Stimulated activated CD4-positive, alpha-beta T cell treated with anti-CD3 and anti-CD28 coated beads, Interleukin-12 subunit alpha, Interleukin-12 subunit beta, amount 100 ng/mL, for 48 hours (primary cell): ENCODE measurements at regions not wholly inside any gene's neighbourhood (a gene's known extent, or its start where the extent isn't known, plus 50 kb on each side); places are given as distances from the start of the nearest gene placed in this dataset.

Experiments used
- DNase-seq, 3 donors: peaks; one replicate each; pipeline ENCODE4 v3.0.0-alpha.2; 2020; ENCODE audit warnings: low read depth in 2 of 3, low spot score in 1 of 3

DNA sequence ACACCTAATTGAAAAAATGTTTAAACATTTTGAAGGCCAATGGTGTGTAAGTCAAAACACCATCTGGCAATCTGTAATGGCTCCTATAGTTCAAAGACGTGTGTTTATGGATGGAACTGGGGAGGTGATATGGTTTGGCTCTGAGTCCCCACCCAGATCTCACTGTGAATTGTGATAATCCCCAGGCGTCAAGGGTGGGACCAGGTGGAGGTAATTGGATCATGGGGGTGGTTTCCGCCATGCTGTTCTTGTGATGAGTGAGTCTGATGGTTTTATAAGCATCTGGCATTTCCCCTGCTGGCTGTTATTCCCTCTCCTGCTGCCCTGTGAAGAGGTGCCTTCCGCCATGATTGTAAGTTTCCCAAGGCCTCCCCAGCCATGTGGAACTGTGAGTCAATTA, 52.2 kb downstream of the ADRA2C start:
- DNase-seq, result no peak

DNA sequence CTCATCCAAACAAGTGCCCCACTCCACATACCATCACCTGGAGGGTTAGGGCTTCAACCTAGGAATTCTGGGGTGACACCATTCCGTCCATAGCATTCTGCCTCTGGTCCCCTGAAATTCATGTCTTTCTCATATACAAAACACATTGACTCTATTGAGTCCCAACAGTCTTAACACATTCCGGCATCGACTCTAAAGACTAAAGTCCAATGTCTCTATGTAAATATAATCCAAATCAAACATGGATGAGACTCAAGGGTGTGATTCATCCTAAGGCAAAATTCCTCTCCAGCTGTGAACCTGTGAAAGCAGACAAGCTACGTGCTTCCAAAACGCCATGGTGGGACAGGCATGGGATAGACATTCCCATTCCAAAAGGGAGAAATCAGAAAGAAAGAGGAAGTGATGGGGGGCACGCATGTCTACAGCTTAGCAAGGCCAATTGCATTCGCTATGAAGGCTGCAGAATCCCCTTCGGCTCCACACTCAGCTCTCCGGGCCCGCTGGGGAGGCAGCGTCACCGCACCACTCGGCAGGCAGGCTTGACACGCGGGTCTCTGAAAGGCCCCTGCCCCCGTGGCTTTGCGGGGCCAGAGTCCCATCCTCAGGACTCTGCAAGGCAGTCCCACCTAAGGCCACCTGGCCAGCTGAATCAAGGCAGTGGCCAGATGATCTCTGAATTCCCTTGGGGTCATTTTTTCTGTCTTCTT, 53.2 kb downstream of the ADRA2C start:
- no peak for DNase-seq

DNA sequence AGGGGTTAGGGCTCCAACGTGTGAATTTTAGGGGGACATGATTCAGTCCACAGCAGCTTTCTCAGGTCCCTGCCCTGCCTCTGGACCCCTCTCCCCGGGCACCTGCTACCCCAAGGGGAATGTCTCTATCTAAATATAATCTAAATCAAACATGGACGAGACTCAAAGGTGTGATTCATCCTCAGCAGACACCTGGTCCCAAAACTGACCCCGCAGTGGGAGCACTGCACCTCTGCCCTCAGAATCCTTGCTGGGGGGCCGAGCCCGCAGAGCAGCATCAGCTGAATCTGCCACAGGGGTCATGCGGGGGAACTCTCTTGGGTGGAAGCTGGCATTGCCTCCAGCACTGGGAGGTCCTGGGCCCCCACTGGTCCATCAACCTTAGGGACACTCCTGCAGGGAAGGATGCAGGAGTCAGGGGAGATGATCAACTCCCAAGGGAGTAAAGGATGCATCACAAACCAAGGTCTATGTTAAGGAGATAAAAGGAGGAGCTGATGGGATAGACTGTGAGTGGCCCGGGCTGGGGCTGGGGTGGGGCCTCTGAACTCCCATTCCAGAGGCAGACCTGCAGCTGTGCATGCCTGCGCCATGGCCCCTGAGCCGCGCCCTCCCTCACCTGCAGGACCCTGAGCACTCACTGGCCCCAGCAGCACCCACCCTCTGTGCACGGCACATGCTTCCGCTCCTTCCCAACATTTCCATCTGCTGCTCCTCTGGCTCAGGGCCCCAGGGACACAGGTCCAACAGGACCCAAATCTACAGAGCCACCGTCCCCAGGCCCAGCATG, 54.0 kb downstream of the ADRA2C start:
- no peak for DNase-seq

DNA sequence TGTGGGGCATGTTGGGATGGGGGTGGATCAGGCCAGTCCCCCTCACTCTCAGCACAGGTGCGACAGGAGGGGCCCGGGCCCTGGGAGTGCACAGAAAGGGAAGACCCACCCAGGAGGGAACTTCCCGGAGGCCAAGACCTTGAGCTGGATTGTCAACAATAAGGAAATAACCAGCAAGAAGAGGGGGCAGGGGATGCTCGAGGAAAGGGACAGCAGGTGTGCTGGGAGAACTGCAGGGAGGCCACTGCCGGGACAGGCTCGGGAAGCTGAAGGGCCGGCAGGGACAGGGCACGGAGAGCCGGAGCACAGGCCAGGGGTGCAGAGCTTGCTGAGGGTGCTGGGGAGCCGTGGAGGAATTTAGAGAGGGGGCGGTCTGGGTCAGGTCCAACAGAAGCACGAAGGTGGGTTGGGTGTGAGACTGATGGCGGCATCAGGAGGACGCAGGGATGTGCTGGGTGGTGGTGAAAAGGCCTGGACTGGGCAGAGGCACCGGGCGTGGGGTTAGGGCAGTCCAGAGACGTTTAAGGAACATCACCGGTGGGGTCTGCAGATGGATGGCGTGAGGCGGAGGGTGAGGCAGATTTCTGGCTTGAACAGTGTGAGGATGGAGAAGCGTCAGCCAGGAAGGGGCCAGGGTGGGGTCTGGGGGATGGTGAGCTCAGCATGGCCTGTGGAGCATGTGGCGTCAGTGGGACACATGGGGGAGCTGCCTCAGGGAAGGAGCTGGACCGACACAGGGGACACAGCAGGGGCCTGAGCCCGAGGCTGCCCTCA, 54.8 kb downstream of the ADRA2C start:
- no peak for DNase-seq

DNA sequence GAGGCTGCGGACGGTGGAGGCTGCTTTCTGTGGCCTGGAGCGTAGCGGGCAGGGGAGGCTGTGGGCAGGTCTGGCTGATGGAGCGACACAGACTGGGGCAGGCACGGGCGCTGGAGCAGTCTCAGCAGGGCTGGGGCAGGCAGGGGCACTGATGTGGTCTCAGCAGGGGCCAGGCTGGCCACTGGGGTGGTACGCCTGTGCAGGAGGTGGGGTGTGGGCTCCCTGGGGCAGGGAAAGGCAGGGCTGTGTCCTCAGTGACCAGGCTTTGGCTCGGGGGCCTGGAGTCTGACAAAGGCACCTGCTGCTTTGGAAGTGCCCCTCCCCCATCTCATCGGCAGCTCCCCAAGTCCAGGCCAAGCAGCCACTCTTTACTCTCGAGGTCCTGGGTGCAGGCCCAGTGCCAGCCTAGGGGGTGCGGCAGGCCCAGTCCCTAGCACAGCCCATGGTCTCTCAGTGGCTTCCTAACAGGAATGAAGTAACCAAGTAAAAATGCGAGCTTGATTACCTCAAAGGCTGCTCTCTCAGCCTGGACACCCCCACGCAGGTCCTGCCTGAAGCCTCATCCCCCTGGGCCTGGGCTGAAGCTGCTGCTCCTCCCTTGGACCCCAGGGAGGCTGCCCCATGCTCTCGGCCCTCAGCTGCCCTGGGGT, 55.5 kb downstream of the ADRA2C start:
- DNase-seq, result no peak

DNA sequence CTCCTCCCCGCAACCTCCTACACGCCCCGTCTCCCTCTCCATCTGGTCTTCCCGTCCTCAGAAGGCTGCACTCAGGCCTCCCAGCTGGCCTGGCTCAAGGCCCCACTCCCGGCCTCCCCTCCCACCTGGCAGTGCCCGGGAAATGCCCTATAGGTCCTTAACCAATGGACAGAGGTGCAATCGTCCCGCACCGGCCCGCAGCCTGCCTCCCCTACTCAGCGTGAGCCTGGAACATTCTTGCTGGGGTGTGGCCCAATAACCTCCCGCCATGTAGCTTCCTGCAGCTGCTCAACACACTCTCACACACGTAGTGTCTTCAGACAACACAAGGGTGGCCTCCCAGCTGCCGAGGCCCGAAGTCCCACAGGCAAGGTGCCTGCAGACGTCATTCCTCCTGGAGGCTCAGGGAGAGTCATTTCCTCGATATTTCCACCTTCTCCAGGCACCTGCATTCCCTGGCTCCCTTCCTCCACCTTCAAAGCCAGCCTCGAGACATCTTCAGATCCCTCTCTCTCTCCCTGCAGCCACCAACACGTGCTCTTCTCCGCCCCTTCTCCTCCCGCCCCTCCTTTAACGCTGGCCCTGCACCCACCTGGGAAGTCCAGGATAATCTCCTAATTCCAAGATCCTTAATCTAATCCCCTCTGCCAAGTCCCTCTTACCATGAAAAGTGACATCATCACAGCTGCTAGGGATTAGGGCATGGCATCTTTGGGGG, 56.2 kb downstream of the ADRA2C start:
- DNase-seq, result no peak

DNA sequence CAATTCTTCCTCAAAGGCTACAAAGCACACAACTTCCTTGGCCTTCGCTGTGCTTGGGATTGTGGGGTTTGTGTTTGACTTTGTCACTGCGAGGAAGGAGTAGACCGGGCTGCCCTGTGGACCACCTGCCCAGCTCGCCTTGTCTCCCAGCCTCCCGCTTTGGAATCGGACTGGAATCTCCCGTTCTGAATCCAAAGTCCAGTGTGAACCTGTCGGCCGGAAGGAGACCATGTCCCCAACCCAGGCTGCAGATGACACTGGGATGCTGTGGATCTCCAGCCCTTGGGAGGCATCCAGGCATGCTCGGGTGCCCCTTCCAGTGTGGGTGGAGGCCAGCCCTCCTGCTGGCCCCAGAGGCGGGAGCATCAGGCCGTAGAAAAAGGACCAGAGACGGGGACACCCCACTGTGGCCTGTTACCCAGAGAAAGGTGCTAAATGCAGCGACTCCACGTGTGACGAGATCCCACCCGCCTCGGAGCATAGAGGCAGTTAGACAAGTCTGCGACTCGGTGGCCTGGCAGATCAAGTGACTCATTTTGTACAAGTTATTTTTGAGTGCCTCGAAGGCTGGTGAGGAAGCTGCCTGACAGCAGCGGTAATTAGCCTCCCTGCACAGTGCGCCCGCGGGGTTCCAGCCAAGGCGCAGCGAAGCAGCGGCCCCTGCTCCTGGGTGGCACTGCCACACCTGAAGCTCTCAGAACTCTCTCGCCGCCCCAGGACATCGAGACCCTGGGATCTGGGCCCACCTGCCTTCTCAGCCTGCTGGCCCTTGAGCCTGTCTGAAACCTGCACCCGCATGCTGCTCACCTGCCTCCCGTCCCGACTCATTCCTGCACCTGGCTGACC, 57.5 kb downstream of the ADRA2C start:
- no peak for DNase-seq

DNA sequence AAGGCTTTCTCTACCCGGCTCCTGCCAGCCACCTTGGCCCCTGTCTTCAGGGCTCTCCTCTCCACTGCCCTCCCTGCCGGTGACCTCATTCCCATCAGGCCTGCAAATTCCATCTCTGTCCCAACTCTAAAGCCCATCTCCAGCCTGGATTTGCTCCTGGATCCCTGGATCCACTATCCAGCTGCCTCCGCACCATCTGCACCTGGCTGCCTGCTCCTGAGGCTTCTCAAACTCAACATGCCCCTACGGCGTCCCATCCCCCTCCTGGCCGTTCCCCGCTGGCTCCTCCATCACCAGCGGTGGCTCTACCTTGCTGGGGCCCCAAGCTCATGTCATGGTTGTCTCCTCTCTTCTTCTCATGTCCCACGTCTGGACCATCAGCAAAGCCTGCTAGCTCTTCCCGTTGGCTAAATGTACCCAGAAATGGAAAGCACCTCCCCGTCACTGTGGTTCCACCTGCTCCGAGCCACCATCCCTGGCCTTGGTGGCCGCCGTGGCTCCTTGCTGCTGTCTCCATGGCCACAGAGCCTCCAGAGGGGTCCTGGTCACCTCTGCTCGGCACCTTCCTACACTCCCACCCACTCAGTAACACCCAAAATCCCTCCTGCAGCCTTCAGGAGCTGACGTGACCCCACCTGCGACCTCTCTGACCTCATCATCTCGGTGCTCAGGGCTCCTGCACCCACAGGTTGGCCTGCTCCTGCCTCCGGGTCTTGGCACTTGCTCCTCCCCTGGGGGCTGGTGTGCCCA, 58.5 kb downstream of the ADRA2C start:
- DNase-seq, result no peak

DNA sequence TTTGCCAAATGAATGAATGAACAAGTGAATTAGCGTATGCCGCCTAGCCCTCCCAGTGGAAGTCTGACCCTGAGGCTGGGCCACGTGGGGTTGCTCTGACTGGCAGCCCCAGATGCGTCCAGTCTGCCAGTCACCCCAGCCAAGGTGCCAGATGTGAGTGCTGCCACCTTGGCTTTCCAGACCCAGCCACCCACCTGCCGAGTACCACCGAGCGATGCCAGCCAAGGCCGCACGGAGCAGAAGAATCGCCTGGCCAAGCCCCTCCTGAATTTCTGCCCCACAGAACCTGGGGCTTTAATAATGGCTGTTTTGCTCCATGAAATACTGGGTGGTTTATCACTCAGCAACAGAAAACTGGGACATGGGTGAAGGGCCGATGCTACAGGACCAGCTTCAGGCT, 59.3 kb downstream of the ADRA2C start:
- no peak for DNase-seq

DNA sequence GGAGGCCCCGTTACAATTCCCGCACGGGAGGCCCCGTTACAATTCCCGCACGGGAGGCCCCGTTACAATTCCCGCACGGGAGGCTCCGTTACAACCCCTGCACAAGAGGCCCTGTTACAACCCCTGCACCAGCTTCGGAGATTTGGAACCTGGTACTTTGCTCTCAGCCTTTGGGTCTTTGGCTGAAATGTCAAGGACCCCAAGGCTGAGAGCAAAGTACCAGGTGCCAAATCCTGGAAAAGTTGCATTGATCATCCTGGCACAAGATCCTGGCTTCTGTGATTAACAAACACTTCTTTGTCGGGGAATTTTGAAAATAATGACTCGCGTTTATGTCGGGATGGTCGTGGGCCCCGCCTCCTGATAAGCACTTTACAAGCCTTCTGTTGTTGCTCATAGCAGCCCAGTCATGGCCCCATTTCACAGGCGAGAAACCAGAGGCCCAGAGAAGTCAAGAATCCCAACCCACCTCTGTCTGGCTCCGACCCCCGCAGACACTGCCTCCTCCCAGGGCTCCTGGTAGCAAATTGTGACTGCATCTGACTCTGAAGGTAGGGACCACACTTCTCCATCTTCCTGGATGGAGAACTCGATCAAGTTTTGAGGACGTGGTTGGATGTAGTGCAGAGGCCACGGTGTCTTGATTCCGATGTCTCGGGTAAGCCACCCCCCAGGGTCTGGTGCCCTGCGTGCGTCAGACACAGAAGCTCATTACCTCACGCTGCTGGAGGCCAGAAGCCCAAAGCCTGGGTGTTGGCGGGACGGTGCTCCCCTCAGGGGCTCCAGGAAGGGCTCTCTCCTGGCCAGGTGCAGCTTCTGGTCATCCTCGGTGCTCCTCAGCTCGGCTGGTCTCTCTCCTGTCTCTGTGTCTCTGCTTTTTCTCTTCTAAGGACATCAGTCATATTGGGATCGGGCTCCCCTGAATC, 60.3 kb downstream of the ADRA2C start:
- DNase-seq, result no peak

DNA sequence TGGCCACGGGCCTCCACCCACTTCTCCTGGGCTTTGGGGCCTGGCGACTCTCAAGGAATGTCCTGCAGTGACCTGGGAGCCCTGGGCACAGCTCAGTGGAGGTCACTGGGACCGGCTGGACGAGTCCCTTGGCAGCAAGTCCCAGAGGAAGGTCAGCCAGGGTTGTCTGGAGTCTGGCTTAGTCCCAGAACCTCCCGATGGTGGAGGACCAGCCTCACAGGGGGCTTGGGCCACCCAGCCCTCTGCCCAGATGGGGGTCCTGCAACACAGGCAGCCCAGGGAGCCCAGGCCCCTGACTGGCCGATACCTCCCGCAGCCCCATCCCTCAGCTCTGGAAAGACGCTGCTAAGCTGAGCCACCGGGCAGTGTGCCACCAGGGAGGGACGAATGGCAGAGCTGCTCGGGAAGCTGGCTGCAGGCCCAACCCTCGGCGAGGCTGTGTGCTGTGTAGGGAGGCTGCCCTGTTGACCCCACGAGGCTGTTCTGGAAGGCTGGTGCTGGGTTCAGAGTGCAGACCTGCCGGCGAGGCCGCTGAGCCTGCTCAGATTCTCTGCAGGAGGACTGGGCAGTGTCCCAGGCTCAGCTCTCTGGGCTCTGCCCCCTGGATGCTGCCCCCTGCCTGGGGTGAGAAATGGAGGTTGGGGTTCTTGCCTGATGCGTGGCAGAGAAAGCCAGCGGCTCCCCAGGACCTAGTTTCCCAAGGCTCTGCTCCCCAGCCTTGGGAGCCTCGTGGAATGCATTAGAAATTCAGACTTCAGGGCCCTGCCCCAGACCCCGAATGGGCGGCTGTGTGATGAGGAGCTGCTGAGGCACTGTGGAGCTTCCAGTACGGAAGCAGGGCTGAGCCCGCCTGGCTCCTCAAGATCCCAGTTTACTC, 61.7 kb downstream of the ADRA2C start:
- no peak for DNase-seq

DNA sequence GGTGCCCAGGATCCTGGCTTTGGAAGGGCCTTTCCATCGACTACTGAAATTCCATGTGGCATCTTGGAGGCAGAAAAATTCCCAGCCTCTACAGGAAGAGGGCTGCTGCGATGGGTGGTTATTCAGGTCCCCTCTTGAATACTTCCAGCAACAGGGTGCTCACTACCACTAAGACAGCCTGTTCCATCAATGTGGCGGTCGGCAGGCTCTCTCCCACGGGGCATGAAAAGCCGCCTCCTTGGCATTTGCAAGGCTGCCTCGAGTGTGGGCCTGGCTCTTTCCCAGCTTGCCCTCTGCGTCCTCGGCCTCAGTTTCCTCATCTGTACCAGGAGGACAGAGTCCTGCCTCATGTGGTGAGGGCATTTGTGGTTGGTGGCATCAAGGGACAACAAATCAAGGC, 62.4 kb downstream of the ADRA2C start:
- no peak for DNase-seq

DNA sequence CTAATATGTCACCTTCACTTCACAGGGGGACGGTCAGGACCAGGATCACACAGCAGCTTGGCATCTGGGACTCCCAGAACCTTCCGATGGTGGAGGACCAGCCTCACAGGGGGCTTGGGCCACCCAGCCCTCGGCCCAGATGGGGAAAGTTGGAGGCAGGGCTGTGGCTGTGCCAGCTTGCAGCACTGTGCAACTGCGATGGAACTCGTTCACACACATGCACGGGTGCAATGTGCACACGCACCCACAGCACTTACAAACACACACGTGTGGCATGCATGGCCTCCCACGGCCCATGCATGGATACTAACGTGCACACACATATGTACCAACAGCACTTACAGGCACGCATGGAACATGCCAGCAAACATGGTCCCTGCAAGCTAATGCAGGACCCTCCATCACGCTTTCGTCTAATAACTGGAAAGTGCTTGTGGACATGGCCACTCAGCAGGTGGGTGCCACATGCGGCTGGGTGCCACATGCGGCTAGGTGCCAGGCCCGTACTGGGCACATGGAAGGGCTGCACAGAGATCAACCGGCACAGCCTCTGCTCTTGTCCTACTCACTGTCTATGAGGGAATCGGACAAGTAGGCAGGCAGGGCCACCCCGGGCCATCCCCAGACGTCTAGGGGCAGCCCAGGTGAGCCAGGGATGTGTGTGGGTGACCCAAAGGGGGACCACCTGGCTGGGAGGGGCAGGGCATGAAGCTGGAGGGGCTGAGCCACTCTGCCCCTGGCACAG, 63.2 kb downstream of the ADRA2C start:
- DNase-seq, result no peak

DNA sequence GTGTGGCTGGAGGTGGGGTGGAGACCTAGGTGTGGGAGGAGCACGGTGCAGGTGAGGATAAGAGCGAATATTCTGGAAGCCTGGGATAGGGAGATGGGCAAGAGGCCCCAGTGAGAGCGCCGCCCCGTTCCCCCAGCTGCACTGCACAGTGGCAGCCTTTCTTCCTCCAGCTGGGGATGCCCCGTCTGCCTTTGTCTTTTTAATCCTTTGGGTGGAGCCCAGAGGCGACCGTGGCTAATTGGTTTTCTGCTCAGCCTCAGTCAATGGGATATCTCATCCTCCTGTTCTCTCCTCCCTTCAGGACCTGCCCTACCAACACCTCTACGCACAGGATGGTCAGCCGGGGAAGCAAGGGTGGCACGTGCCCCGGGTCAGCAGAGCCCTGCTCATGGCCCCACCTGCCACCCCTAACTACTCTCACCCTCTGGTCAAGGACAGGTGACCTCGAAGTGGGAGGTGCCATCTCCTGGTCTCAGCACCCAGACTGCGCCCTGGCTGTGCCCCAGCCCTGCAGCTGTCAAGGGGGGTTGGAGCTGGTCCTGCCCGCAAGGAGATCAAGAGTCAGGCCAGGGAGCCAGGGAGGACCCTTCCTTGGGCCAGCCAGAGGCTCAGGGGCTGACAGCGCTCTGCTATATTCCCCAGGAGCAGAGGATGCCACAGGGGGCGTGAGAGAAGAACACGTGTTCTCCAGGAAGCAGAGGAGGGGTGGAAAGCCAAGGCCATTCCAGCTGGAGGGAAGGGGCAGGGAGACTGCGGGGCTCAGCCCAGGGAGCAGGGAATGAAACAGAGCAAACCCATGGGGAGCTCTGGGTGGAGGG, 64.0 kb downstream of the ADRA2C start:
- no peak for DNase-seq

DNA sequence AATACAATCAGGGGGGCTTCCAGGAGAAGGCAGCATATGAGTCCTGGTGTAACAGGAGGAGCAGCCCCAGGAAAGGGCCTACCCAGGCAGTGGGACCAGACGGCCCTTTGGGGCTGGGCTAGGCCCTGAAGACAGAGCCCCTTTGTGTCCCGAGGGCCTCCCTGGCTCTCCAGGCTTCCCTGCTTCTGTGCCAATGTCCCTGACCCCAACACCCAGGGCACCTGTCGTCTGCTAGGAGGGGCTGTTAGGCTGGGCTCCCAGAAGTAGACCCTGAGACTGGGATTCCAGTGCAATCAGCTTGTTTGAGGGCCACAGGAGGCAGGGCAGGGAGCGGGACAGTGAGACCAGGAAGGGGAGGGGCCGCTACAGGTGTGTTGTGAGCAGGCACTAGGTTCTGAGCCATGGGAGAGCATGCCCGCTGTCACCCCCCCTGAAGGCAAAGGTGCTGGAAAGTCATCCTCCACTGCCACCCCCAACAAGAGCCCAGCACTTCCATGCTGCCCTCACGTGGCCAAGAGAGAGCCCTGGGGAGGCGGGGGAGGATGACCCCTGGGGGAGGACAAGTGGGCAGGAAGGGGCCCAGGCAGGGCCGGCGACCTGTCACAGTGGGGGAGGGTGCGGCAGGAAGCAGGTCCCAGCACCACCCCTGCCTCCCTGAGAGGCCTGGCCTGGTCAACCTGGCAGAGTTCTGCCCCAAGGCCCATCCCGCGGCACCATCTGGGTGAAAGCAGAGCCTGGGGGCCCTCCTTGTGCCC, 64.8 kb downstream of the ADRA2C start:
- no peak for DNase-seq
